ENCODE measurements at regions not wholly inside any gene's neighbourhood (a gene's known extent, or its start where the extent isn't known, plus 50 kb on each side); places are given as distances from the start of the nearest gene placed in this dataset.

GRCh38 chr10:61112771-61113170 is 168.8 kb upstream of the RHOBTB1 start:
- no peaks in the 10 kb centered on the region for H3K9me3 ChIP-seq
- H3K36me3 ChIP-seq (ENCODE audit: low read depth): no peaks in the 10 kb centered on the region
- TF ChIP-seq CTCF (IDR thresholded peaks at IDR 0.05): no peak
- H3K4me1 ChIP-seq (ENCODE audit: low read depth): no peaks in the 10 kb centered on the region
- DNase-seq (no peak), ATAC-seq (no peak)
- intact Hi-C loops (cut with DNase I, micrococcal nuclease): no loop called here
- no peak overlapping the region for H3K4me3 ChIP-seq

- intact Hi-C loops (cut with DNase I, micrococcal nuclease): no loop called here
- DNase-seq (no peak), ATAC-seq (no peak)
- TF ChIP-seq CTCF (IDR thresholded peaks at IDR 0.05): no peak
- Histone ChIP-seq H3K4me3 (no peak overlapping the region), H3K9me3 (no peaks in the 10 kb centered on the region), H3K4me1 (ENCODE audit: low read depth) (no peaks in the 10 kb centered on the region), H3K36me3 (ENCODE audit: low read depth) (no peaks in the 10 kb centered on the region)
Measured at GRCh38 chr10:61110936-61111335, 167.0 kb upstream of the RHOBTB1 start.

- H3K9me3 ChIP-seq: no peaks in the 10 kb centered on the region
- H3K4me3 ChIP-seq: no peak overlapping the region
Measured at GRCh38 chr10:61110188-61110844, 166.3 kb upstream of the RHOBTB1 start.

GRCh38 chr10:61108915-61109314 is 164.9 kb upstream of the RHOBTB1 start:
- Histone ChIP-seq H3K4me3 (no peak overlapping the region), H3K36me3 (ENCODE audit: low read depth) (no peaks in the 10 kb centered on the region)

More at GRCh38 chr10:61110188-61110844, 166.3 kb upstream of the RHOBTB1 start:
- no peak for ATAC-seq
- TF ChIP-seq CTCF (IDR thresholded peaks at IDR 0.05): no peak
- H3K36me3 ChIP-seq (ENCODE audit: low read depth): no peaks in the 10 kb centered on the region
- H3K4me1 ChIP-seq (ENCODE audit: low read depth): no peaks in the 10 kb centered on the region
- intact Hi-C loops (cut with DNase I, micrococcal nuclease): no loop called here
- DNase-seq: no peak

GRCh38 chr10:61100887-61101286 is 156.9 kb upstream of the RHOBTB1 start:
- no peaks in the 10 kb centered on the region for H3K9me3 ChIP-seq
- intact Hi-C loops (cut with DNase I, micrococcal nuclease): no loop called here
- H3K4me3 ChIP-seq: no peak overlapping the region
- DNase-seq: no peak
- TF ChIP-seq CTCF (IDR thresholded peaks at IDR 0.05): no peak
- no peak for ATAC-seq
- no peaks in the 10 kb centered on the region for H3K4me1 ChIP-seq (ENCODE audit: low read depth)
- H3K36me3 ChIP-seq (ENCODE audit: low read depth): no peaks in the 10 kb centered on the region

More at GRCh38 chr10:61108915-61109314, 164.9 kb upstream of the RHOBTB1 start:
- TF ChIP-seq CTCF (IDR thresholded peaks at IDR 0.05): no peak
- no peak for ATAC-seq
- H3K9me3 ChIP-seq: no peaks in the 10 kb centered on the region
- no peaks in the 10 kb centered on the region for H3K4me1 ChIP-seq (ENCODE audit: low read depth)
- DNase-seq: no peak
- intact Hi-C loops (cut with DNase I, micrococcal nuclease): no loop called here

GRCh38 chr10:61099756-61100155 is 155.8 kb upstream of the RHOBTB1 start:
- no peak overlapping the region for H3K4me3 ChIP-seq
- DNase-seq: no peak
- TF ChIP-seq CTCF (IDR thresholded peaks at IDR 0.05): no peak
- intact Hi-C loops (cut with DNase I, micrococcal nuclease): no loop called here
- H3K4me1 ChIP-seq (ENCODE audit: low read depth): no peaks in the 10 kb centered on the region
- H3K9me3 ChIP-seq: no peaks in the 10 kb centered on the region
- H3K36me3 ChIP-seq (ENCODE audit: low read depth): no peaks in the 10 kb centered on the region
- no peak for ATAC-seq

Data from mucosa of descending colon (tissue), 3 donors.